Fibroblast of the aortic adventitia (primary cell): ENCODE measurements at regions not wholly inside any gene's neighbourhood (a gene's known extent, or its start where the extent isn't known, plus 50 kb on each side); places are given as distances from the start of the nearest gene placed in this dataset.

Experiments used
- DNase-seq: peaks from one replicate; pipeline ENCODE4 v3.0.0-alpha.2; 2010; ENCODE audit warnings: low read depth
- H3K4me3 ChIP-seq: 2 replicates; pipeline ENCODE4 v1.5.1; 2011; ENCODE audit warnings: low read depth, mild to moderate bottlenecking, control low read depth, low read length, moderate library complexity
- CTCF ChIP-seq: IDR thresholded peaks from 2 replicates; pipeline ENCODE4 v1.5.1; 2011; ENCODE audit warnings: mild to moderate bottlenecking, low read length, control low read depth, inconsistent platforms; ENCODE audit not compliant: insufficient read depth

- DNase-seq: no peak
- H3K4me3 ChIP-seq: no peak overlapping the region
- TF ChIP-seq CTCF: no peak
Measured at GRCh38 chr7:17598305-17598704, 299.9 kb downstream of the AHR start.

GRCh38 chr7:17598846-17599245, 300.4 kb downstream of the AHR start:
- no peak for DNase-seq
- TF ChIP-seq CTCF: no peak
- H3K4me3 ChIP-seq: no peak overlapping the region

DNA sequence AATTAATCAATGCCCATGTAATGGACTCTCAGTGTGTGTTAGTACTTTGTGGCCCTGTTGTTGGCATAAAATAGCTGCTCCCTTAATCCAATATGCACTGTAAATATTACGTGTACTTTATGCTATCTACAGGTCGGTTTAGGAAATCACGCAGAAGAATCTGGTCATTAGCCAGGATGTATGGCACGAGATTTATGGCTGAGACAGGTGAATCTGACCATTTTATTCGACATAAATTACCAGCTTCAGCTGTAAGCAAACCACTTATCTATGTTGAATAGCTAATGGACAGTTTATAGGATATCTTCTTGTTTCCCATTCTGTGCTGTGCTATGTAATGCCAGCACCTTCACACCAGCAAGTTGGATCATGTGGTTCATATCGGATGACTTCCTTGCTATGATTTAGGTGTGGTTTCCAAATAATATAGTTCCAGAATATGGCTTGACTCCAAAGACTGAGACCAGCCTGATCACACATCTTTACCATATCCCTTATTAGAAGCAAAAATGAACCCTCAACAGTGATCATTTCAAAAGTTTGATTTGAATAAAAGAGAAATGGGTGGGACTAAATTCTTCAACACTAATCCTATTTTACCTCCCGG, 301.4 kb downstream of the AHR start:
- DNase-seq: no peak
- no peak for TF ChIP-seq CTCF
- no peak overlapping the region for H3K4me3 ChIP-seq

GRCh38 chr7:17600340-17600752, 301.9 kb downstream of the AHR start:
- peak; percentile 97 for DNase-seq
- TF ChIP-seq CTCF: no peak
- no peak overlapping the region for H3K4me3 ChIP-seq

DNA sequence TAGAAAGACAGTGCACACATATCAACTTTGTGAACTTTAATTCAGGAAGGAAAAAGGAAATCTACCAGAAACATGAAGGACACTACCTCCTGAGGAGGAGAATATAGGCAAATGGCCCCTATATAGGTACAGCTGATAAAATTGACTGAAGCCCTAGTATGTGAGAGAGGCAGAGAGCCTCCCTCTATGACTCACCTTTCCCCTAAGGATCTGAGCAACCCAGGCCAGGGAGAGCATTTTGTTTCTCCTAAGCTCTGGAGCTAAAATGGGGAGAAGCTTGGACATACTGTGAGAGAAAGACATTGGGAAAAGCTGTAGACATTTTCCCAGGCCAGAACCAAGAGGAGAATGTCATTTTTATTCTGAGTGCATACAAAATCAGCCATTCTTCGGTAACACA, 303.5 kb downstream of the AHR start:
- DNase-seq: no peak
- H3K4me3 ChIP-seq: no peak overlapping the region
- no peak for TF ChIP-seq CTCF

GRCh38 chr7:17608114-17608833, 309.8 kb downstream of the AHR start:
- TF ChIP-seq CTCF: no peak
- H3K4me3 ChIP-seq: no peak overlapping the region
- peak; percentile 67 for DNase-seq
